ENCODE measurements at regions not wholly inside any gene's neighbourhood (a gene's known extent, or its start where the extent isn't known, plus 50 kb on each side); places are given as distances from the start of the nearest gene placed in this dataset.
"Not testable (repeated sequence)": the region's sequence is repeated elsewhere in the genome, so short reads cannot be mapped to it uniquely, and the experiment has no call there.

DNA sequence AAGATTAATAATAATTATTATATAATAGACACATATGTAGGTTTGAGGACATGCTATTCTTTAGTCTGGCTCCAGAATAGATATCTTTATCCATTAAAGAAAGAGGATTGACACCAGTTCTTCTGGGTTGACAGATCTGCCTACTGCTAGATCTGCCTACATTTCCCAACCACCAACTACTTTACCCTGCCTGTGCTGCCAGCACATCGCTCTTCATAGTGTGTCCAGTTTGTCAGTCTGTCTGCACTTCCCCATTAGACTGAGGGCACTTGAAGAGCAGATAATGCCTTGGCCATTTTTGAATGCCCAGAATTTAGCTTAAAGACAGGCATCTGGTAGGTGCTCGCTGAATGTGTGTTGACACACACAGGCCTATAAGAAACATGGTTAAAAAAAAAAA, 910.1 kb upstream of the FAT3 start:
- no peak for DNase-seq (ENCODE audit: low read depth)

DNA sequence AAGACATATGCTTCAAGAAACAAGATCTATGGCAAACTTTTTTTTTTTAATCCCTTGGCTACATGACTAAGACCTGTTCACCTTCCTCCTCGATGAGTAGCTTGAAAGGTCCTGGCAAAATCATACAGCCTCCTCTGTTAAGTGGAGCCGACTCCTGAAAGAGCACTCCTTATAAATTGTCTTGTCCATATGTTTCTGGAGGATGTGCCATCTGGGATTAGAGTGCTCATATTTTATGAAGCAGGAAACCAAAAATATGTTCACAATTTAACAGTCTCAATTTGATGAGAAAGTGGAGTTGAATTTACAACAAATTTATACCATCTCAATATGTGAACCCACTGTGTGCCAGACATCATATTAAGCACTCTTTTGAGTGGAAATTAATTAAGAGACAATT, 912.1 kb upstream of the FAT3 start:
- no peak for DNase-seq (ENCODE audit: low read depth)

DNA sequence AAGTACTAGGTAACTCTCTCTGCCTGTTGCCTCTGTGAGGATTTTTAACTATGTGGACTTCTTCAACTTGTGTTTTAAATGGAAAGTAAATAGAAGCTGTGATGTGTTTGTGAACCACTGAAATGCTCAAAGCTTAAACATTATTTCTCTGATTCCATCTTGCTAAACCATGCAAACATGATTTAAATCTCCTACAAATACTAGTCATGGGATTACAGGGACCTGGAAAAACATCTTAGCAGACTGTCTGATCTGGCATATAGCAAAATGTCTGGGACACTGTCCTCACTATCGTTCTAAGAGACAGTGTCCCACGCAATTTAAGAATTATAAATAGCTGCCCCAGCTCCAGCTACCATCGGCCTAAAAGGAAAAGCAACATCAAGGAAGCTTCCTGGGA, 914.5 kb upstream of the FAT3 start:
- DNase-seq (ENCODE audit: low read depth): no peak

DNA sequence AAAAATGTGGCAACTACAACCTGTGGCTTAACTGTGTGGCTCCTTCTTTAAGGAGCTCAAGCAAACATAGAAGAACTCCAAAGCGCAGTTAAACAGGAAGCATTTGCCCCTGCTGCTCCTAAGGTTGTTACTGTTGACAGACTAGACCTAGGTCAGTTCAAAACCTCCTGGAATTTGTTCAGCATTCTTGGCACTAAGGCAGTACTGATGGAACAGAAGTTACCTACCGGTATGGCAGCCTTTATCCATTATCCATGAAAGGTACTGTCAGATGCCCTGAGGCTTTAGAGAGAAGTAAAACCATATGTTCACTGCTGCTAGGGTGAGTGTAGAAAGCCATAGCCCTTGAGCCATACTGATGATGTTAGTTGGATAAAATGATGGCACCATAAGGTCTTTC, 916.5 kb upstream of the FAT3 start:
- no peak for DNase-seq (ENCODE audit: low read depth)

DNA sequence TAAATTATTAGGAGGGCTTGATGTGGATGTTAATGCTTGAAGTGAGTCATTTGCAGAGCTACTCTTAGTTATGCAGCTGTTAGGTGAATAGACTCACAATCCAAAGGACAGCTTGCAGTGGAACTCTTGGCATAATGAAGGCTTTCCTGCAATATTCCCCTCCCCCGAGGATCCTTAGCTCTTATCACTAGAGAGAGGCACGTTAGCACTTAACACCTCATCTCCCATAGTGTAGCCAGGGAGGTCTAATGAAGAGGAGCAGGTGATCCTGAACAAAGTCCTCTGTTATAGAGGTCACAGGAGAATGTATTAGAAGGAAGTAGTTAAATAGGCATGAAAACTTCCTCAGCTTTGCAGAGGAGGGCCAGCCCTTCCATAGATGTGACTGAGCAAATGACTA, 919.2 kb upstream of the FAT3 start:
- DNase-seq (ENCODE audit: low read depth): no peak

DNA sequence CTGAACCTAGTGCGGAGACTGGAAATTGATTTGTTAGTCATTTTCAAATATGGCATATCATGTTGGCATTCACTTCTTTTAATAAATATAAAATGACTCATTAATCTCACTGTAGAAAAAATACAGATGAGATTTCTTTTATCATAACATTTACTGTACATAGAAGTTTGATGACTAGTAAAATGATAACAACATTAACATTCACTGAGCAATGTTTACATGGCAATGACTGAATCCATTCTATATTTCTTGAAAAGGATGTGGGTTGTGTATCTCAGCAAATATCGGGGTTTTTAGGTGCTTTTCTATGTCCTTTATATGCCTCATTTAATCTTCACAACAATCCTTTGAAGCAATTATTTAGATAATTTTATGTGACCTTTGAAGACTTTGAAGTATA, 920.9 kb upstream of the FAT3 start:
- DNase-seq (ENCODE audit: low read depth): no peak

DNA sequence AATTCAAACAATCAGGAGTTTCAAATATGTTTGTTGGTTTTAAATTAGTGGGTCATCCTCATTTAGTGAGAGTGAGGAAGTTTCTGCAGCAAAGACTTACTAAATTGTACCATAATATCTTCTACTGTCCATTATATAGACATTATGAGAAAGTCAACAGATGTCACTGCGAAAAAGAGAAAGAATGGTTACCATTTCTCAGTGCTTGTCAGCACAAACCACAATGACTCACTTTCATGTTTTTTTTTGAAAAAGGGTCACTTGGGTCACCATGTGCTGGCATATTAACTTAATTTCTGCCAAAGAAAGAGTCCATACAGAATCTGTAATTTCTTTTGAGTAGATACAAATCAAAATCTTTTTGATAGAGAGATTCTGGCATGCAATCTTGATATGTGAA, 924.6 kb upstream of the FAT3 start:
- peak; percentile 43 for DNase-seq (ENCODE audit: low read depth)

DNA sequence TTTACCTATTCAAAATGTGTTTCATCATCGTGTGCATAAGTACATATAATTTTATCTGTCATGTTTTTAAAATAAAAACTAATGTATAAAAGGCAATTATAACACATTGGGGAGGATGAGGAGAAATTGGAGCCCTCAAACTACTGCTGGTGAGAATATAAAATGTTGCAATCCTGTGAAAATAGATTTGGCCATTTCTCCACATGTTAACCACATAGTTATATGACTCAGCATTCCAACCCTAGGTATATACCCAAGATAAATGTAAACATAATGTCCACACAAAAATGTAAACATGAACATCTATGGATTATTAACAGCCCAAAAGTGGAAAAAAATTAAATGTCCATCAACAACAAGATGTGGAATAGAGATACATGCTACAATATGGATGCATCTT, 928.0 kb upstream of the FAT3 start:
- DNase-seq (ENCODE audit: low read depth): peak; percentile 58

DNA sequence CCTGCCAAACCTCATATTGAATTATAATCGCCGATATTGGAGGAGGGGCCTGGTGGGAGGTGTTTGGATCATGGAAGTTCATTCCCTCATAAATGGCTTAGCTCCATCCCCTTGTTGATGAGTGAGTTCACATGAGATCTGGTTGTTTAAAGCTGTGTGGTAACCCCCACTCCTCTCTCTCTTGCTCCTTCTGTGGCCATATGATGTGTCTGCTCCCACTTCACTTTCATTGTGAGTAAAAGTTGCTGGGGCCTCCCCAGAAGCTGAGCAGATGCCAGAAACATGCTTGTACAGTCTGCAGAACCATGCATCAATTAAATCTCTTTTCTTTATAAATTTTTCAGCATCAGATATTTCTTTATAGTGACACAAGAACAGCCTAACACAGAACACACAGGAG, 929.0 kb upstream of the FAT3 start:
- no peak for DNase-seq (ENCODE audit: low read depth)

DNA sequence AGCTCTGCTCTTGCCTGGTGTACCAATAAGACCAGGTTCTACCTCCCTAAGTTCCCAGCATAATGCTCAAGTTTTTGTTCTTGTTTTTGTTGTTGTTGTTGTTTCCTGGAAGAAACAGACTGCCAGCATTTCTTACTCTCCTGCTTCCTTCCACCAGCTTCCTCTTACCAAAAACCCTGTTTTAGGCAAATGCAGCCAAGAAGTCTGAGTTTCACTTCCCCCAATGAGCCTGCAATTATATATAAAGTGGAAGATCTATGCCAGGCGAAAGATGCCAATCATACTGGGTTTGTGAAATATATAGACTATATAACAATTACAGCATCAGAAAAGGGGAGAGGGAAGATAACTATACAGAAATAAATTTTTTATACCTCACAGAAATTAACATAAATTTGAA, 931.5 kb upstream of the FAT3 start:
- no peak for DNase-seq (ENCODE audit: low read depth)

DNA sequence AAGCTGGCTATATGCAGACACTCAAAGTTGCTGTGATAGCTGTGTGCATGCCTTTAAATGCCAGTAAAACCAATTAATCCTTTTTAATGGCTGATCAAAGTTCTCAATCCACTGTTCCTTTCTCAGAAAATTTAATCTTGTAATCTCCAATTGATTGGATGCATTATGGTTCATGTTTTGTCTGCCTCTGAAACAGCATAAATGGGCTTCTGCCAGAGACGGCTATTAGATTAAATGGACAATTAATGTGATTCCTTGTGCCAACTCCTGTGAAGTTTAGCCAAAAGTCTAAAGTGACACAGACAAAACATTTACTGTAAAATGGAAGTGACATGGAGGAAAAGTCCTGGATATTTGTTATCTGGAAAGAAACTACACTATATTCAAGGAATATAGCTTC, 952.5 kb upstream of the FAT3 start:
- DNase-seq (ENCODE audit: low read depth): no peak

DNA sequence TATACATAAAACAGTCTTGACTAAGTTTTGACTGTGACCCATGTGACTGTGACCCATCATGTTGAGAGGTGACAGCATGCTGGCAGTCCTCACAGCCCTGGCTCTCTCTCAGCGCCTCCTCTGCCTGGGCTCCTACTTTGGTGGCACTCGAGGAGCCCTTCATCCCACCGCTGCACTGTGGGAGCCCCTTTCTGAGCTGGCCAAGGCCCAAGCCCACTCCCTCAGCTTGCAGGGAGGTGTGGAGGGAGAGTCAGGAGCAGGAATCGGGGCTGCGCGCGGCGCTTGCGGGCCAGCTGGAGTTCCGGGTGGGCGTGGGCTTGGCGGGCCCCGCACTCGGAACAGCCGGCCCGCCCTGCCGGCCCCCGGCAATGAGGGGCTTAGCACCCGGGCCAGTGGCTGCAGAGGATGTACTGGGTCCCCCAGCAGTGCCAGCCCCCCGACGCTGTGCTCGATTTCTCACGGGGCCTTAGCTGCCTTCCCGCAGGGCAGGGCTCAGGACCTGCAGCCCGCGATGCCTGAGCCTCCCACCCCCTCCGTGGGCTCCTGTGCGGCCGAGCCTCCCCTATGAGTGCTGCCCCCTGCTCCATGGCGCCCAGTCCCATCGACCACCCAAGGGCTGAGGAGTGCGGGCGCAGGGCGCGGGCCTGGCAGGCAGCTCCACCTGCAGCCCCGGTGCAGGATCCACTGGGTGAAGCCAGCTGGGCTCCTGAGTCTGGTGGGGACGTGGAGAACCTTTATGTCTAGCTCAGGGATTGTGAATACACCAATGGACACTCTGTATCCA, 955.9 kb upstream of the FAT3 start:
- not testable (repeated sequence) for DNase-seq (ENCODE audit: low read depth)

DNA sequence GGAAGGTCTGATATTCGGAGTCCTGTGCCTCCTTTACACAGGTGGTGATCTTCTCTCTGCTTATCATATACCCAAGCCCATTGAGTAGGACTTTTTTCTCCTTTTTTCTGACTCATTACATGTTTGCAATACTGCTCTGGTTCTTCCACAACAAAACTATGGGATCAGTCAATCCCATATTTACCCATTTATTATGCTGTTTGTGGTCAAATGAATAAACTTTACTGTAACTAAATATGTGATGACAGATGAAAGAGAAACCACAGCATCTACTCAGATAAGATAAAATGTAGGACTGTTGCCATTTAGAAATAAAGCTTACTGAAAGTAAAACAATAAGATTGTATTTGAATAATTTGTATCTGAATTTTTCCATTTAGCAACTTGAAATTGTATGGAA, 958.7 kb upstream of the FAT3 start:
- peak; percentile 93 for DNase-seq (ENCODE audit: low read depth)

DNA sequence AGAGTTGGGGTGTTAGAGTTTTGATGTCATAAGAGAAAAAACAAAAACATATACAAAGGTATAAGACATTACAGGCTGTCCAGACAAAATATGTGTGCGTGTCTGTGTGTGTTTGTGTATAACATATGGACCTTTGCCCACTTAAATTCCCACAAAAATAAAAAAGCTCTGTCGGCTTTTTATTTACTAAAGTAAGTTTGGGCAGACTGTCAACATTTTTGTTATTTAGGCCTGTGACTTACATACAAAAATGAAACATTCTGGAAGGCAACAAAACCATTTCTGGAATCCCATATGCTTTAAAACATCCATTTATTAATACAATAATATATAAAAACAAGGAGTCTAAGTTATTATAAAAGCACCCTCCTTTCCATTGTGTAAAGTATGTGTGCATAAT, 960.1 kb upstream of the FAT3 start:
- no peak for DNase-seq (ENCODE audit: low read depth)

DNA sequence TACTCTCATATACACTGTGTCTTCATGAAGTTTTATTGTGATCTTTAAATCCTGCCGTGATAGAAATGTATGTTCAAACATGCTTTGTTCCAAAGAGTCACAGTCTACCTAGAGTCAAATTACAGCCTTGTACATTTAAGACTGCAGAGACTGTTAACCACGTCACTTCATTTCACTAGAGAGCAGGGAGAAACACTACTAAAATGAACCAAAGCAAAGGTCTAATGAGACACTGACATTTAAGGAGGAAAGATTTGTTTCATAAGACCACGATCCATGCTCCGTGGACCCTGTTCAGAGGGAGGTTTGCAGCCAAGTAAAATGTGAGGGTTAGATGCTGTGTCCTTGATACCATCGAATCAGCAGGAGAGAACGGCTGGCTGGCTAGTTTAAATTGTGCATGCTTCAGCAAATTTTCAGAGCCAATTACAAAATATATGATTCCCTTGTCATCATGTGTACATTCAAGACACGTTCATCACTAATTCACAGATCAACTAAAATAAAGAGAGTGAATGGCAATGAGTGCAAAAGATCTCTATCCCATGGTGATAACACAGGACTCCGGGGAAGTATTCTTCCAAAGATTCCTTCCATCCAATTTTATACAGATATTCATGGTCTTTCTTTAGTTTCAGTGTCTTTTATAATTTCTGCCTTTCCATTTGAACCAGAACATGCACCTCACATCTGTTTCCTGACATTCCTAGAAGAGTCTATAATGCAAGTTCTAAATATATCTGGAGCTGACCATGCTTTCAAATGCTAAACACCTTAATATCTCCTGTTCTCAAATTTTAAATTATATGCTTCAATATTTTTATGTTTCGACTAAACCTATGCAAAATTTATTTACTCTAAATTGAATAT, 960.9 kb upstream of the FAT3 start:
- DNase-seq (ENCODE audit: low read depth): no peak

DNA sequence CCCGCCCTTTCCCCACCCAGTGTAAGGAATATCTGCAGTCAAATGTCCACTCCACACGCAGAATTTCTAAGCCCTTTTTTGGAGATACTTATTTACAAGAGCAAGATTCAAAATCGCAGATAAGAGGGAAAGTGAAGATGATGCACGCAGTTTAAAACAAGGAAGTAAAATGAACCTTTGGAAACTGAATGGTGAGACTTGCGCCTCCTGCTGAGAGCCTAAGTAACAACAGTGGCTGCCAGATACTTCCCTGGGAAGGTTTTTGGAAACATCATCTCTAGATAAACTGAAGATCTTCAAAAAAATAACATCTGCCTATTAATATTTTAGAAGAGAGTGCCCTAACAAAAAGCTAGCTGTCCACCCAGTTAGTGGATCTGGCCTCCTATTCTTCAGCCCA, 963.1 kb upstream of the FAT3 start:
- DNase-seq (ENCODE audit: low read depth): no peak

DNA sequence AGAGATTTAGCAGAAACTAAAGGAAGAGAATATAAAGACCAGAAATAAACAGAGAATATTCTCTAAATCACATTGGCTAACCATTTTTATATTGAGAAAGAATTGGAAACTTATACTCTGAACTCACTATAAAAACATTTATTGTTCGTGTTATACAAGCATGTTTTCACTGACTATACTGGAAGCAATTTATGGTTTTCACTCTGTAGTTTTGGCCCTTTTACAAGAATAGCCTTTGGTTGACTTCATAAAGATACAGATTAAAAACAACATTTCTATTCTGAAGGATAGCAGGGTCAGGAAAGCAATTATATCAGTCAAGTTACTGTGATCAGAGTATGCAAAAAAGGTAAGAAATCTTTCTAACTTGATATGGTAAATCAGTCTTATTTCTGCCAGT, 965.7 kb upstream of the FAT3 start:
- DNase-seq (ENCODE audit: low read depth): no peak

DNA sequence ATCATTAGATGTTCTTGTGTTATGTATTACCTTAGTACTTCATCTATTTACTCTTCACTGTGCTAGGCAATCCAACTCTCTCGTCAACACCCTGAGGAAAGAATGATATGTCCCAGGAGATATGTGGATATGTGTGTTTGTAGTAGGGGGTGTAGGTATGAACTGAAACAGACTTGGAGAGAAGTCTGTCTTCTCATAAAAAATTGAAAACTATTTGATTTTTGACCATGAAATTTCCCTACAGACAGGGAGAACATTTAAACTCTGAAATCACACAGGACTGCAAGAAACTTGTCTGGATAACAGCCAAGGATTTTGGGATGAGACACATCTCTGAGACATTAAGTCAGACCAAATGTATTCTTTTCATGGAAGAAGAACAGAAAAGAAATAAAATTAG, 967.0 kb upstream of the FAT3 start:
- no peak for DNase-seq (ENCODE audit: low read depth)

DNA sequence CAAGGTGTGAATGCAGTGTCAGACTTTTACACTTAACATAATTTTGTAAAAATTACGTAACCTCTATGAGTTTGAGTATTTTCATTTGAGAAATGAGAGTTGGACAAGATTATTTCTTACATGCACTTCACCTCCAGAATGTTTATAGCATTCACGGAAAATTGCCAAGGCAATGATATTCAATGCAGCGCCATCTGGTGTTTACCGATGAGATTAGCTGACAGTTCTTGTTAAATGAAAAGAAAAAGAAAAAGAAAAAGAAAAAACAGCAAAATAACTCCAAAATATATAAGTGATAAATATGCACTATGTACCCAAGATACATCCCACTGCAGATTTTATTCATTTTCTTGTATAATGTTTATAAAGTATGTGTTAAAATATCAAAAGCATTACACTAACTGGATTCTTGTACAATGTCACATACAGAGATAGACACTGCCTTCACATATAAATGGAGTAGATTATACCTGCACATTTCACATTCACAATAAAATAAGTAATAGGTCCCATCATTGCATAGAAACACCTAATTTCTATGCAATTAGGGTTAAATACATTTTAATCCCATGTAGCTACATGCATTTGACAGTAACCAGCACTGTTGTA, 976.3 kb upstream of the FAT3 start:
- DNase-seq (ENCODE audit: low read depth): peak; percentile 55

DNA sequence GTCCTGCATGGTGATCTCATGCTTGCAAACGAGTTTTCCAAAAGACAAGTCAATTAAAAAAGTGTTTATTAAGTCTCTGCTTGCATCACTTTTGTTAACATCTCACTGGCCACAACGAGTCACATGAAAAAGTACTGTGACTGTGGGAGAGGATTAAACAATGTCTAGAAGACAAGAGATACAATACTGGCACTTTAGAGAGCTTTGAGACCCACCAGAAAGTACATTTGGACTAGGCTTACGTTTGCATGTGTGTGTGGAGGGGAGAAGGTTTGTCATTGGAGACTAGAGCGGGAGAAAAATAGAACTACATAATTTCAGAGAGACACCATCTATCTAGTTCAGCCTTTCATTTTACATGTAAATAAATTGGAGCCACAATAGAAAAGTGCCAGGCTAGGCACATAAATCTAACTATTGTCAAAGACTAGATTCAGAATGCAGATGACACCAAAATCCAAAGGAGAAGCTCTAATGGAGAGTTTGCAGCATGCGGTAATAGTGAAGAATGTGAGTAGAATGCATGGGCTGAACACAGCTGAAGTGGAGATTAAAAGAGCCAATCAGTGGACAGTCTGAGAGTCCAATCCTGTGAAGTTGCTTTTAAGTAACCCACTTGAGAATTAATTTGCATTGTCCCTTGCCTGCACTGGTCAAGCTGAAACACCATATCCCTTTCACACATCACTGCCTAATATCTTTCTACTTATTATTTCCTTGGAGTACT, 977.4 kb upstream of the FAT3 start:
- no peak for DNase-seq (ENCODE audit: low read depth)

DNA sequence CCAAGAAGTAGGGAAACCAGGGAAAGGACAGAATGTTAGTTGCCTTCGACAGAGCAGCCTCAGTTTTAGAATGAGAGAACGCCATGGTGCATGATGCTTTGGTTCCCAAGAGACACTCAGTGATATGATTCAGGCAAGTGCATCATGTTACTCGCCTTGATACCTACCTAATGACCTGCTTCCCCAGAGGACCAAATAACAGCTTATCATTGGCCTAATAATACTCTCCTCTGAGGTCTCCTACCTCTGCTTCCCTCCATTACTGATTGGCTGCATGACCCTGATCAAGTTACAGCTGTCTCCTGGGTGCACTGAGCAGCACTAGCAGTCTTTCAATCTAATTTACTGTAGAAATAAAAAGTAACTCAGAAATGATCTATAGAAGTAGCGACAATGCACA, 979.7 kb upstream of the FAT3 start:
- DNase-seq (ENCODE audit: low read depth): no peak

DNA sequence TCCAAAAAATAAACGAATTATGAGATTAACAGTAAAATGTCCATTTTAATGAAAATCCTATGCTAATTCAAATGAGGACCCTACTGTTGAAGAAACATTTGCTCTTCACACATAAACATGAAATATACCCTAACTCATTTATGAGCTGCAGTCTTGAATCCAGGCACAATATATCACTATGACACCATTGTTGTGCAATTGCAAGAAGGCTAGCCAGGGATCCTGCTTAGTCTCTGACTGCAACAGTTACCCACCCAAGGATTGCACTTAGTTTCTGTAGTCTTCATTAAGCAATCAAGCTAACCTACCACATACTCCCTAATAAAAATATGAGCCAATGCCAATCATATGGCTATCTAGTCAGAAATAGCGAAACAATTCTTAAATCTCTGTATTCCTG, 981.0 kb upstream of the FAT3 start:
- peak; percentile 96 for DNase-seq (ENCODE audit: low read depth)

DNA sequence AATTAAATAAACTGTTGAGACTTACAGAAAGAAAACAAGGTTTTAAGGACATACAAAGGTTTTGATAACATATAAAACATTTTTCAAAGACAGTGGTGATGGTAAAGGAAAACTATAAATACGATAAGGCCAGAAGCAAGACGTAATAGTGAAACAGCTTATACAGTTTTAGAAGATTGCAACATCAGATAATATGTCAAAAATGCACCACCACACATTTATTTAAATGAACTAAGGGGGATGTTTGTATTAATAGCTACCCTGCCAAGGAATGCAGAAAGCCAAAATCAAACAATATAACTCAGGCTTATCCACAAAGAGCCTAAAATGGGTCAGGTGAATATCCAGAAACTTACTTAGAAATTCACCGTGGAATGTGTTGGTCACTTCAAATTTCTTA, 981.6 kb upstream of the FAT3 start:
- DNase-seq (ENCODE audit: low read depth): peak; percentile 65
